ENCODE measurements at regions not wholly inside any gene's neighbourhood (a gene's known extent, or its start where the extent isn't known, plus 50 kb on each side); places are given as distances from the start of the nearest gene placed in this dataset.

GRCh38 chr12:40598073-40598472 is 94.2 kb upstream of the CNTN1 start:
- no peak for TF ChIP-seq CTCF (IDR thresholded peaks at IDR 0.05; ENCODE audit: insufficient read depth, low read depth, low read length)
- TF ChIP-seq EZH2 (IDR thresholded peaks at IDR 0.05; ENCODE audit: insufficient read depth, low read length), result no peak
